OCI-LY7 (cell line): ENCODE measurements at regions not wholly inside any gene's neighbourhood (a gene's known extent, or its start where the extent isn't known, plus 50 kb on each side); places are given as distances from the start of the nearest gene placed in this dataset.

ENCODE experiments used
- EZH2phosphoT487 ChIP-seq: fragments of 200-600 bp; sonication (generic); IDR thresholded peaks from 2 replicates; pipeline ENCODE4 v1.6.1; 2018; ENCODE audit warnings: low read depth, borderline replicate concordance, mild to moderate bottlenecking, mixed run types, antibody characterized with exemption, low read length, moderate library complexity, mixed read lengths
- TF ChIP-seq, protein P1 (sequence below): fragments of 200-600 bp; sonication (generic); conservative IDR thresholded peaks from 2 replicates; pipeline ENCODE4 v1.5.1; 2014; ENCODE audit warnings: mild to moderate bottlenecking, antibody characterized with exemption, low read length, moderate library complexity, mixed read lengths

DNA sequence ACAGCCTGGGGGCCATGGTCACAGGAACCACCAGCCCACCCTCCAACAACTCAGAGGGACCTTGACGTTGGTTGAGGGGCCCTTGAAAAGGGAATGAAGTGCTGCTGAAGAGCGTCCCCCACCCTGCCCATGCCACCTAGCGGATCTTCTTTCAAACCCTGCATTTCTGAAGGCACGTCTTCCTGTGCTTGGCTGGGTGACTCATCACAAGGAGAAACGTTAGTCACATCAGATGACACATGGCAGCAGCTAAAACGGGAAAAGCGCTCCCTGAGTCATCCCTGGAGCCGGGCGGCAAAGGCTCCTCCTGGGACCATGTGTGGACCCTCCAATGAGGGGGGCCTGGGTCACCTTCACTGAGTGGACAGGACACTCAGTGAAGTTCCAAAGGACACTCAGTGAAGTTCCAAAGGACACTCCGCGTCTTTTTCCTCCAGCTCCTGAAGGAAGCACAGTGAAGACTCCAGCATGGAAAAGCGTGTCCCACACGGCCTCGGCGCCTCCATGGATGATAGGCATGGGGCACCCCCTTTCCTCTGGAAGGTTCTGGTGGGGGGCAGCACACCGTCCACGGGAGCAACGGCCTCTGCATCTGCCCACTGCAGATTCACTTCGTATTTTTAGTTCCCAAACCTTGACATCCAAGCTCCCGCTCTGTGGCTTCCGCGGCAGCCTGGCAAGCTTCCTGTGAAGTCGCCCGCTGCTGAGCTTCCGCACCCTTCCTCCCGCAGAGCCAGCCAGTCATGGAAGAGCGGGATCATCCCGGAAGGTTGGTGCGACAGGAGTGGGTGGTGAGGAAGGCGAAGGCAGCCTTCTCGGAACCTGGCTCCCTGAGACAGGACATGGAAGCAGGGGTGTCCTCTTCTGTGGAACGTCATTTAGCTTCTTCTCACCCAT is 383.4 kb downstream of the VRK1 start:
- TF ChIP-seq, protein P1, sequence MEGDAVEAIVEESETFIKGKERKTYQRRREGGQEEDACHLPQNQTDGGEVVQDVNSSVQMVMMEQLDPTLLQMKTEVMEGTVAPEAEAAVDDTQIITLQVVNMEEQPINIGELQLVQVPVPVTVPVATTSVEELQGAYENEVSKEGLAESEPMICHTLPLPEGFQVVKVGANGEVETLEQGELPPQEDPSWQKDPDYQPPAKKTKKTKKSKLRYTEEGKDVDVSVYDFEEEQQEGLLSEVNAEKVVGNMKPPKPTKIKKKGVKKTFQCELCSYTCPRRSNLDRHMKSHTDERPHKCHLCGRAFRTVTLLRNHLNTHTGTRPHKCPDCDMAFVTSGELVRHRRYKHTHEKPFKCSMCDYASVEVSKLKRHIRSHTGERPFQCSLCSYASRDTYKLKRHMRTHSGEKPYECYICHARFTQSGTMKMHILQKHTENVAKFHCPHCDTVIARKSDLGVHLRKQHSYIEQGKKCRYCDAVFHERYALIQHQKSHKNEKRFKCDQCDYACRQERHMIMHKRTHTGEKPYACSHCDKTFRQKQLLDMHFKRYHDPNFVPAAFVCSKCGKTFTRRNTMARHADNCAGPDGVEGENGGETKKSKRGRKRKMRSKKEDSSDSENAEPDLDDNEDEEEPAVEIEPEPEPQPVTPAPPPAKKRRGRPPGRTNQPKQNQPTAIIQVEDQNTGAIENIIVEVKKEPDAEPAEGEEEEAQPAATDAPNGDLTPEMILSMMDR: no peak
- TF ChIP-seq EZH2phosphoT487: no peak
